ENCODE measurements at regions not wholly inside any gene's neighbourhood (a gene's known extent, or its start where the extent isn't known, plus 50 kb on each side); places are given as distances from the start of the nearest gene placed in this dataset.
"Not testable (repeated sequence)": the region's sequence is repeated elsewhere in the genome, so short reads cannot be mapped to it uniquely, and the experiment has no call there.

GRCh38 chr16:58883131-58883530, 149.0 kb upstream of the GOT2 start:
- DNase-seq (ENCODE audit: low read depth), result no peak

GRCh38 chr16:58882292-58882691, 148.2 kb upstream of the GOT2 start:
- DNase-seq (ENCODE audit: low read depth), result no peak

DNA sequence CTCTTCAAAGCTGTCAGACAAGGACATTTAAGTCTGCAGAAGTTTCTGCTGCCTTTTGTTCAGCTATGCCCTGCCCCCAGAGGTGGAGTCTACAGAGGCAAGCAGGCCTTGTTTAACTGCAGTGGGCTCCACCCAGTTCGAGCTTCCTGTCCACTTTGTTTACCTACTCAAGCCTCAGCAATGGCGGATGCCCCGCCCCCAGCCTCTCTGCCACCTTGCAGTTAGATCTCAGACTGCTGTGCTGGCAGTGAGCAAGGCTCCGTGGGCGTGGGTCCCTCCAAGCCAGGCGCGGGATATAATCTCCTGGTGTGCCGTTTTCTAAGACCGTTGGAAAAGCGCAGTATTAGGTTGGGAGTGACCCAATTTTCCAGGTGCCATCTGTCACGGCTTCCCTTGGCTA, 144.5 kb upstream of the GOT2 start:
- DNase-seq (ENCODE audit: low read depth), result not testable (repeated sequence)

DNA sequence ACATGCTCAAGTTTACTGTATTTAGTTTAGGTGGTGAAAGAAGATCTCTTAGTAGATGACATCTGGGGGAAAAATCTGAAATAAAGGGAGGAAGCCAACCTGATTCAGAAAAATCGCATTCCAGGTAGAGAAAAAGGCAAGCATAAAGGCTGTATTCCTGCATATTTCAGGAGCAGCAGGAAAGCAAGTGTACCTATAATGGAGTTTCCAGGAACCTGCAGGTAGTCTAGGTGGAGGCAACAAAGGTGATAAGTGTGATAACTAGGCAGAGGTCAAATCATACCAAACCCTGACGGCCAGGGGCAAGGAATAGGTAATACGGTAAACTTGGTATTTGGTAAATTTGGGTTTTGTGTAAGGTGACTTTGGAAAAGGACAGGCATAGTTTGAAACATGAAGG, 132.8 kb upstream of the GOT2 start:
- no peak for DNase-seq (ENCODE audit: low read depth)

GRCh38 chr16:58863761-58864160, 129.6 kb upstream of the GOT2 start:
- DNase-seq (ENCODE audit: low read depth), result no peak

DNA sequence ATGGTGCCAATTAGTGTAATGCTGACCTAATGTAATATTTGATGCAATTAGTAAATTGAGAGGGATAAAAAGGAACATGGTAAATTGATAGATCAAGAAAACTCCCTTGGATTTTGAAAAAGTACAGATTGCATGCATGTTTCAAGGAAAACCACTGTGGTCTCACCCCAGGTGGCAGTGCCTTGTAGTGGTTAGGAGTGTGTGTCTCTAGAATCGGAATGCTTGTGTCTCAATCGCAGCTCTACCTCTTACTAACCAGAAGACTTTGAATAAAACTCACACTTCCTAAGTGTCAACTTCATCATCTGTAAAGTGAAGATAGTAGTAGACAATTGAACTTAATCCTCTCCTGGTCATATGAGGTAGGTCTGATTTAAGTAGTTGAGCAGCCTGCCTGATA, 128.9 kb upstream of the GOT2 start:
- no peak for DNase-seq (ENCODE audit: low read depth)

- no peak for DNase-seq (ENCODE audit: low read depth)
Observed at GRCh38 chr16:58862334-58863021, 128.4 kb upstream of the GOT2 start.

GRCh38 chr16:58859958-58860669, 126.0 kb upstream of the GOT2 start:
- no peak for DNase-seq (ENCODE audit: low read depth)

DNA sequence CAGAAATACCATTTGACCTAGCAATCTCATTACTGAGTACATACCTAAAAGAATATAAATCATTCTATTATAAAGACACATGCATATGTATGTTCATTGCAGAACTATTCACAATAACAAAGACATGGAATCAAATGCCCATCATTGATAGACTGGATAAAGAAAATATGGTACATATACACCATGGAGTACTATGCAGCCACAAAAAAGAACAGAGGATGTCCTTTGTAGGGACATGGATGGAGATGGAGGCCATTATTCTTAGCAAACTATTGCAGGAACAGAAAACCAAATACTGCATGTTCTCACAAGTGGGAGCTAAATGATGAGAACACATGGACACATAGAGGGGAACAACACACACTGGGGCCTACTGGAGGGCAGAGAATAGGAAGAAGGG, 124.5 kb upstream of the GOT2 start:
- not testable (repeated sequence) for DNase-seq (ENCODE audit: low read depth)

GRCh38 chr16:58855291-58855863, 121.3 kb upstream of the GOT2 start:
- DNase-seq (ENCODE audit: low read depth), result no peak

- DNase-seq (ENCODE audit: low read depth), result no peak
Observed at GRCh38 chr16:58853854-58854791, 120.0 kb upstream of the GOT2 start.

- no peak for DNase-seq (ENCODE audit: low read depth)
Observed at GRCh38 chr16:58850678-58851020, 116.5 kb upstream of the GOT2 start.

DNA sequence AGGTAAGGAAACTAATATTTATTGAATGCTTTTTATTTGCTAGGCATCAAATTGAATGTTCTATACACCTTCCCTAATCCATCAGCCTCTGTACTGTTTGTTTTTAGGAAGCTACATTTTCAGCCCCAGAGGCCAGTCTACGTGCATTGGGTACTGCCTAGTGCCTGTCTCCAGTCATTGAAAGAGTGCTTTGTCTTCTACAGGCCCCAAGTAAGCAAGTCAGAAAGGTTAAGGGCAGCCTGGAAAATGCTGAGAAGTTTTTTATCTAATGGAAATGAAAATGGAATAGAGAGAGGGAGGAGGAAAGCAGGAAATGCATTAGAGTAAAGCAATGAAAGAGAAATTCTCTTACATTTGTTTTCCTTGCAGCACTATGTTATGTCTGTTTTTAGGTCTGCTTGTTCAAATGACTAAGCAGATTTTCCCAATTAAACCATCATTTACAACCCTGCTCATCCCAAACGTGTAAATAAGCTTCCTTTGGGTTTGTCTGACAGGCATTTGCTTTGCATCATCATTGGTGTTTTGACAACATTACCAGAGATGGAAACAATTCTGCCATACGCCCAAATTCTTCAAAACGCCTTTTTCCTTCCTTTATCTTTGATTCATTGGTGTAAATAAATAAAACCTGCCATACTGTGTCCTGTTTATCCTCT, 116.0 kb upstream of the GOT2 start:
- DNase-seq (ENCODE audit: low read depth), result no peak

GRCh38 chr16:58848662-58849002, 114.5 kb upstream of the GOT2 start:
- DNase-seq (ENCODE audit: low read depth), result no peak

DNA sequence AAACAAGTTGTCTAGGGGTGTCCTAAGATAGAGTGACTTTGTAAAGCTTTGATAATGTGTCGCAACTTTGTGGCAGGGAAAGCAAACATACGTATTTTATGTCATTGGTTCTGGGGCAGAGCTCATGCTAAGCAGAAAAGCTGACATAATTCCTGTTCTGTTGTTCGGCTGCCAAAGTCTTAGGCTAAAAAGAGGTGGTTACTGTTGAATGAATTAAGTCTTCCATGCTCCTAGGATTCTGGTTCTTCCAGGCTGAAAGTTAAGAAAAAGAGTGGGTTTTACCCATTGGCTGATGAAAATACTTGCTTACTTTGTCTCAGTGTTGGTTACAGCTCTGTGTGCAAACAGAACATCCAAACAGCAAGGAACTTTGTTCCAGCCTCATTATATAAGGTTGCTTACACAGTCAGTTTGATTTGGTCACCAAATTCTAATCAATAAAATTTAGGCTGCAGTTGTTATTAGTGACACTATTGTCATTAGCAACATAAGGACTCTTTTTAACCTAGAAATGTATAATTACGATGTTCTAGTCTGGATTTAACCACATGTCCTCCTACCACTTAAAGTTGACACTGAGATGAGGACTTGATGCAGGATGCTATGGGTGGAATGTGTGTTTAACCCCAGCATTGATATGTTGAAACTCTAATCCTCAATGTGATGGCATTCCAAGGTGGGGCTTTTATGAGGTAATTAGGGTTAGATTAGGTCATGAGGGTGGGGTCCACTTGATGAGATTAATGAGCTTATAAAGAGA, 114.0 kb upstream of the GOT2 start:
- no peak for DNase-seq (ENCODE audit: low read depth)

- DNase-seq (ENCODE audit: low read depth), result not testable (repeated sequence)
Observed at GRCh38 chr16:58846226-58846625, 112.1 kb upstream of the GOT2 start.

DNA sequence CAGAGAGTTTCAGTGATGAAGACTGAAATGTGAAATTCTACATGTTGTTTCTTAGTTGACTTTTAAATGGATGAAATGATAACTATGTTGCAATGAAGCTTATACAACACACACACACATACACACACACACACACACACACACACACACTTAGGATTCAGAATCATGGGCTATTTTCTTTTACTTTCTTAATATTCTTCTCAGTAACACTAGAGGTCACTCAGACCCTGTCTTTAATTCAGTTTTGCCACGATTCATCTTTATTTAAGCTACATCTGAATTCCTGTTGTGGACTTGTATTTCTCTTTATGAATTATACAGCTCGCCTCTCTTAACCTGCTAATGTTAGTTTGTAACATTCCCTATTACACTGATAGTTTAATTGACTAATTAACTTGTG, 109.6 kb upstream of the GOT2 start:
- no peak for DNase-seq (ENCODE audit: low read depth)

- DNase-seq (ENCODE audit: low read depth), result no peak
Observed at GRCh38 chr16:58842746-58843145, 108.6 kb upstream of the GOT2 start.

DNA sequence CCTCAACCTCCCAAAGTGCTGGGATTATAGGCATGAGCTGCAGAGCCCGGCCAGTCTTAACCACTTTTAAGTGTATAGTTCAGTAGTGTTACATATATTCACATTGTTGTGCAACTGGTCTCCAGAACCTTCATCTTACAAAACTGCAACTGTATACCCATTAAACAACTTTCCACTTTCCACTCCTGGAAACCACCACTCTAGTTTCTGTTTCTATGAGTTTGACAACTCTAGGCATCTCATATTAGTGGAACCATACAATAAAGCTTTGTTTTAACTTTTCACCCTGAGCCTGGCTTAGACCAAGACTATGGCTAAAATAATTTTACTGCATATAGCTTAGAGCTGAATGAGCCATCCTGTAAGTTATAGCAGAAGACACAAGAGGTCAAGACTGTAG, 108.0 kb upstream of the GOT2 start:
- DNase-seq (ENCODE audit: low read depth), result no peak

GRCh38 chr16:58837950-58838349, 103.8 kb upstream of the GOT2 start:
- DNase-seq (ENCODE audit: low read depth), result no peak

GRCh38 chr16:58836427-58836826, 102.3 kb upstream of the GOT2 start:
- DNase-seq (ENCODE audit: low read depth), result no peak
